Left lung (tissue), 4 donors: ENCODE measurements at regions not wholly inside any gene's neighbourhood (a gene's known extent, or its start where the extent isn't known, plus 50 kb on each side); places are given as distances from the start of the nearest gene placed in this dataset.
A peak's percentile ranks its signal among the peaks of the same experiment; 100 is the strongest.

Experiments
- ATAC-seq: fragments of 200-7000 bp; cut with Tn5 transposase; one replicate; pipeline ENCODE4 v1.9.1; 2020; ENCODE audit warnings: moderate library complexity
- DNase-seq, 4 donors: peaks; one replicate each; pipeline ENCODE4 v3.0.0-alpha.2; 2013 to 2020
- H3K27ac ChIP-seq, 2 donors: fragments of 200-600 bp; sonication (generic) in 1 of 2; one replicate each; pipeline versions ENCODE4 v1.5.0 to v1.8.0; 2020 to 2021
- H3K27me3 ChIP-seq, 2 donors: fragments of 200-600 bp; sonication (generic) in 1 of 2; one replicate each; pipeline versions ENCODE4 v1.5.0 to v1.8.0; 2020 to 2021
- H3K36me3 ChIP-seq, 2 donors: fragments of 200-600 bp; sonication (generic) in 1 of 2; one replicate each; pipeline versions ENCODE4 v1.5.0 to v1.8.0; 2020 to 2021
- H3K4me1 ChIP-seq, 2 donors: fragments of 200-600 bp; one replicate each; pipeline ENCODE4 v1.8.0; 2021
- H3K4me3 ChIP-seq, 2 donors: fragments of 200-600 bp; sonication (generic) in 1 of 2; one replicate each; pipeline versions ENCODE4 v1.5.0 to v1.8.0; 2020 to 2021; ENCODE audit warnings: mild to moderate bottlenecking in 1 of 2
- H3K9me3 ChIP-seq, 2 donors: fragments of 200-600 bp; sonication (generic) in 1 of 2; one replicate each; pipeline versions ENCODE4 v1.5.0 to v1.8.0; 2020 to 2021
- intact Hi-C, 2 donors: fragments of 100-400 bp; cut with DNase I; formaldehyde crosslinking; loops; one replicate each; pipeline versions ENCODE4 v1.11.2 to v1.14.2; 2022
- TF ChIP-seq, protein P1 (sequence below), 2 donors: fragments of 200-600 bp; sonication (generic) in 1 of 2; IDR thresholded peaks; one replicate each; pipeline versions ENCODE4 v1.5.0 to v1.8.0; 2021; ENCODE audit warnings: antibody characterized with exemption in 2 of 2
- donor health status: DM: no; HTN: yes; CAD: no.
- donor health status: DM: no; HTN: no; CAD: no.

DNA sequence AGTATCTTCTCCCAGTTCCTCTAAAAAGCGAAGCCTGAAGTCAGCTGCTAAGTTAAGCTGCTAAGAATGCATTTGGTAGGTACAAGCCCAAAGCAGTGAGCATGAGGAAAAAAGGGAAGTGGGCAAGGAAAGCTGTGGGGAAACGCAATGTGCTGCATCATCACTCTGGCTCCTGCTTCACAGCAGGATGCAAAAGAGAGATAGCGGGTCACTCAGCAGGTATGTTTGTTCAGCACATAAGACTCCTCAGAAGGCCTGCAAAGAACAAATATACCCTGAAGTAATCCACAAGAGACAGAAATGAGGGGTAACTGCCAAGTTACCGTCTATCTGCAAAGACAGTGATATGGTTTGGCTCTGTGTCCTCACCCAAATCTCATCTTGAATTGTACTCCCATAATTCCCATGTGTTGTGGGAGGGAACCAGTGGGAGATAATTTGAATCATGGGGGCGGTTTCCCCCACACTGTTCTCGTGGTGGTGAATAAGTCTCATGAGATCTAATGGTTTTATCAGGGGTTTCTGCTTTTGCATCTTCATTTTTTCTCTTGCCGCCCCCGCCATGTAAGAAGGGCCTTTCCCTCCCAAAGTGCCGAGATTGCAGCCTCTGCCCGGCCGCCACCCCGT, 127.4 kb upstream of the EGLN3 start:
- ATAC-seq (peak; percentile 42), DNase-seq (no peak)
- no peak overlapping the region for H3K27ac ChIP-seq
- no peak overlapping the region for H3K4me3 ChIP-seq
- no peaks in the 10 kb centered on the region for H3K27me3 ChIP-seq
- no peaks in the 10 kb centered on the region for H3K9me3 ChIP-seq
- H3K36me3 ChIP-seq, result no peaks in the 10 kb centered on the region
- TF ChIP-seq, protein P1, sequence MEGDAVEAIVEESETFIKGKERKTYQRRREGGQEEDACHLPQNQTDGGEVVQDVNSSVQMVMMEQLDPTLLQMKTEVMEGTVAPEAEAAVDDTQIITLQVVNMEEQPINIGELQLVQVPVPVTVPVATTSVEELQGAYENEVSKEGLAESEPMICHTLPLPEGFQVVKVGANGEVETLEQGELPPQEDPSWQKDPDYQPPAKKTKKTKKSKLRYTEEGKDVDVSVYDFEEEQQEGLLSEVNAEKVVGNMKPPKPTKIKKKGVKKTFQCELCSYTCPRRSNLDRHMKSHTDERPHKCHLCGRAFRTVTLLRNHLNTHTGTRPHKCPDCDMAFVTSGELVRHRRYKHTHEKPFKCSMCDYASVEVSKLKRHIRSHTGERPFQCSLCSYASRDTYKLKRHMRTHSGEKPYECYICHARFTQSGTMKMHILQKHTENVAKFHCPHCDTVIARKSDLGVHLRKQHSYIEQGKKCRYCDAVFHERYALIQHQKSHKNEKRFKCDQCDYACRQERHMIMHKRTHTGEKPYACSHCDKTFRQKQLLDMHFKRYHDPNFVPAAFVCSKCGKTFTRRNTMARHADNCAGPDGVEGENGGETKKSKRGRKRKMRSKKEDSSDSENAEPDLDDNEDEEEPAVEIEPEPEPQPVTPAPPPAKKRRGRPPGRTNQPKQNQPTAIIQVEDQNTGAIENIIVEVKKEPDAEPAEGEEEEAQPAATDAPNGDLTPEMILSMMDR (IDR thresholded peaks at IDR 0.05), result no peak
- intact Hi-C loops, result no loop called here
- peaks cover 6 to 7% of the 10 kb centered on the region in 2 donors for H3K4me1 ChIP-seq

- TF ChIP-seq, protein P1 (IDR thresholded peaks at IDR 0.05), result no peak
- DNase-seq, result no peak
- Histone ChIP-seq H3K36me3 (no peaks in the 10 kb centered on the region), H3K27me3 (no peaks in the 10 kb centered on the region), H3K9me3 (no peaks in the 10 kb centered on the region), H3K4me1 (no peaks in the 10 kb centered on the region), H3K4me3 (no peak overlapping the region), H3K27ac (no peak overlapping the region)
- intact Hi-C loops, result no loop called here
- ATAC-seq, result no peak
These were observed 125.0 kb upstream of the EGLN3 start for GRCh38 chr14:34075826-34076225.

DNA sequence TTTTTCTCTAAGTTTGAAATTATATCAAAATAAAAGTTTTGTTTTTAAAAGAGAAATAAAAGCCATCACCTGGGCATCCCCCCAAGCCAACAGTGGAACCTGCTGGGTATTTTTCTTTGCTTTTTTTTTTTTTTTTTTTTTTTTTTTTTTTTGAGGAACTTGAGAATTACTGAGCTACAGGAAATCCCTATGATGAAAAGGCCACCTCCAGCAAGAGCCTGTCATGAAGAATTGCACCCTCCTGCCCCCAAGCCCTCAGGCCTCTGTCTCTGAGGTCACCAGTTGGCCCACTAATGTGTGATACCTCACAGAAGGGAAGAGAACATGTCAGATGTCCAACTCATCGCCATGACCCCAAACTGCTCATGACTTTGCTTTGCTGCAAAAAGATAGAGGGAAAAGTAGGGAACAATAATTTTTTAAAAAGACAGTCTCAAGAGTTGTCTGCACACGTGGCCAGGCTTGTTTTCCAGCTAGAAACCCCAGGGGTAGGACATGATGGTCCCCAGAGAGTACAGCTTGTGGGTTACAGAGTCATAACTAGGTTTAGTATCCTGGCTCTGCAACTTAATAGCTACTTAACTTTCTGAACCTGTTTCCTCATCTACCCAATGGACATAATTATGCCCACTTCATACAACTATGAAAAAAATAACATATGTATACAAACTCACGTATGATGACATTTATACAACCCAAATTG, 124.3 kb upstream of the EGLN3 start:
- Histone ChIP-seq H3K4me1 (no peaks in the 10 kb centered on the region), H3K9me3 (no peaks in the 10 kb centered on the region), H3K36me3 (no peaks in the 10 kb centered on the region), H3K27me3 (no peaks in the 10 kb centered on the region), H3K27ac (no peak overlapping the region), H3K4me3 (no peak overlapping the region)
- ATAC-seq (no peak), DNase-seq (no peak)
- intact Hi-C loops, result no loop called here
- TF ChIP-seq, protein P1 (IDR thresholded peaks at IDR 0.05), result no peak

- DNase-seq (no peak), ATAC-seq (no peak)
- no peak overlapping the region for H3K27ac ChIP-seq
- no peaks in the 10 kb centered on the region for H3K36me3 ChIP-seq
- no peak overlapping the region for H3K4me3 ChIP-seq
- H3K9me3 ChIP-seq, result no peaks in the 10 kb centered on the region
- TF ChIP-seq, protein P1 (IDR thresholded peaks at IDR 0.05), result no peak
- H3K4me1 ChIP-seq, result no peaks in the 10 kb centered on the region
- H3K27me3 ChIP-seq, result no peaks in the 10 kb centered on the region
- intact Hi-C loops, result no loop called here
These were observed 122.0 kb upstream of the EGLN3 start for GRCh38 chr14:34072921-34073320.

DNA sequence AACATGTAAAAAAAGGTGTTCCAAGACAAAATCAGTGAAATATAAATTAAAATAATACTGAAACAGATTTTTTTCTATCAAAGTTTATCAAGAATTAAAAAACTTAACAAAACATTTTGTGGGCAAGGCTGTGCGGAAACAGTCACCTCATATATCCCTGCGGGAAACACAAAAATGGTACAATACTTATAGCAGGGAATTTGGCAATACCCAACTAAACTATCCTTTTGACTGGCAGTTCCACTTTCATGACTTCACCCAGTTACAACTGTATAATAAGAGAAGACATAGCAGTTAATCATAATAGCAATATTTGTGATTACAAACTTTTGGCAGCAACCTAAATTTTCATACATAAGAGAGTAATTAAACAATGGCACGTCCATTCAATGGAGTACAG, 121.5 kb upstream of the EGLN3 start:
- no peak for DNase-seq
- no peaks in the 10 kb centered on the region for H3K27me3 ChIP-seq
- intact Hi-C loops, result no loop called here
- ATAC-seq, result no peak
- H3K9me3 ChIP-seq, result no peaks in the 10 kb centered on the region
- TF ChIP-seq, protein P1 (IDR thresholded peaks at IDR 0.05), result no peak
- H3K36me3 ChIP-seq, result no peaks in the 10 kb centered on the region
- H3K4me1 ChIP-seq, result no peaks in the 10 kb centered on the region
- no peak overlapping the region for H3K27ac ChIP-seq
- no peak overlapping the region for H3K4me3 ChIP-seq
